HEK293 (cell line): ENCODE measurements at regions not wholly inside any gene's neighbourhood (a gene's known extent, or its start where the extent isn't known, plus 50 kb on each side); places are given as distances from the start of the nearest gene placed in this dataset.

Source experiments
- TSHZ1 ChIP-seq: fragments of 450-650 bp; formaldehyde crosslinking; IDR thresholded peaks from 2 replicates; pipeline ENCODE4 v1.5.1; 2016; ENCODE audit warnings: missing biosample characterization, missing genetic modification characterization, borderline replicate concordance
- YY1 ChIP-seq: fragments of 450-650 bp; formaldehyde crosslinking; IDR thresholded peaks from 2 replicates; pipeline ENCODE4 v1.5.1; 2018; ENCODE audit warnings: missing biosample characterization, missing genetic modification characterization
- ZNF274 ChIP-seq, 2 experiments: fragments of 200-500 bp in 1 of 2; fragments of 450-650 bp in 1 of 2; sonication (Bioruptor generic) in 1 of 2; formaldehyde crosslinking in 1 of 2; IDR thresholded peaks; 2 replicates each; pipeline versions ENCODE4 v1.5.1 to v1.6.1; 2014 to 2016; ENCODE audit warnings: borderline replicate concordance in 1 of 2, inconsistent platforms in 1 of 2, low read length in 1 of 2, missing biosample characterization in 1 of 2, missing genetic modification characterization in 1 of 2
- TF ChIP-seq, protein P1 (sequence below): fragments of 450-650 bp; formaldehyde crosslinking; IDR thresholded peaks from 2 replicates; pipeline ENCODE4 v1.5.1; 2016; ENCODE audit warnings: missing biosample characterization, missing genetic modification characterization
- TF ChIP-seq, protein P2 (sequence below): fragments of 450-650 bp; formaldehyde crosslinking; conservative IDR thresholded peaks from 2 replicates; pipeline ENCODE4 v1.5.1; 2016; ENCODE audit warnings: low read depth, missing biosample characterization, missing genetic modification characterization

DNA sequence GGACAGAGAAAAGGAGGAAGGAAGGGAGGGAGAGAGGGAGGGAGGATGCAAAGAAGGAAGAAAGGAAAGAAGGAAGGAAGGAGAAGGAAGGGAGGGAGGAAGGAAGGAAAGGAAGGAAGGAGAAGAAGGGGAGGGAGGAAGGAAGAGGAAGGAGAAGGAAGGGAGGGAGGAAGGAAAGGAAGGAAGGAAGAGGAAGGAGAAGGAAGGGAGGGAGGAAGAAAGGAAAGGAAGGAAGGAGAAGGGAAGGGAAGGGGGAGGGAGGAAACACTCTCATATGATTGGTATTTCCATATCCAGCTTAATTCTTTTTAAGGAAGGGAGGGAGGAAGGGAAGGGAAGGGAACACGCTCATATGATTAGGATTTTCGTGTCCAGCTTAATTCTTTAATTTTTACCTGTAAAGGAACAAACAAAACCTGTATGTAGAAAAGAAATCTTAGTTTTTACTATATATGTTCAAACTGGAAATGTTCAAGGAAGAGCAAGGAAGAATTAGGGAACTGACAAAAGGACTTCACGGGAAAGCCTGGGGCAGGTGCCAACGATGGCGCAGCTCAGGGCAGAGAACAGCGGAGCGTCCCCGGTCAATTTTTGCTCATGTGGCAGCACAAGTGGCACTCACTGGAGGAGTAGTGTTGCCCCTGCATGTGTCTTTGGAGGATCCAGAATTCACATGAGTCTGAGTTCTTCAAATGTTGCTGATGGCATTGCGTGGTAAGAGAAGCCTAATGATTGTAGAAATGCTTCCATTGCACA, 228.6 kb downstream of the ZNF516 start:
- TF ChIP-seq TSHZ1 (tag by site-specific recombination) (no peak), YY1 (no peak), ZNF274 (IDR thresholded peaks at IDR 0.05; ENCODE audit: low read length) (no peak), ZNF274 (tag by site-specific recombination; IDR thresholded peaks at IDR 0.05; ENCODE audit: borderline replicate concordance) (no peak)
- TF ChIP-seq, protein P1, sequence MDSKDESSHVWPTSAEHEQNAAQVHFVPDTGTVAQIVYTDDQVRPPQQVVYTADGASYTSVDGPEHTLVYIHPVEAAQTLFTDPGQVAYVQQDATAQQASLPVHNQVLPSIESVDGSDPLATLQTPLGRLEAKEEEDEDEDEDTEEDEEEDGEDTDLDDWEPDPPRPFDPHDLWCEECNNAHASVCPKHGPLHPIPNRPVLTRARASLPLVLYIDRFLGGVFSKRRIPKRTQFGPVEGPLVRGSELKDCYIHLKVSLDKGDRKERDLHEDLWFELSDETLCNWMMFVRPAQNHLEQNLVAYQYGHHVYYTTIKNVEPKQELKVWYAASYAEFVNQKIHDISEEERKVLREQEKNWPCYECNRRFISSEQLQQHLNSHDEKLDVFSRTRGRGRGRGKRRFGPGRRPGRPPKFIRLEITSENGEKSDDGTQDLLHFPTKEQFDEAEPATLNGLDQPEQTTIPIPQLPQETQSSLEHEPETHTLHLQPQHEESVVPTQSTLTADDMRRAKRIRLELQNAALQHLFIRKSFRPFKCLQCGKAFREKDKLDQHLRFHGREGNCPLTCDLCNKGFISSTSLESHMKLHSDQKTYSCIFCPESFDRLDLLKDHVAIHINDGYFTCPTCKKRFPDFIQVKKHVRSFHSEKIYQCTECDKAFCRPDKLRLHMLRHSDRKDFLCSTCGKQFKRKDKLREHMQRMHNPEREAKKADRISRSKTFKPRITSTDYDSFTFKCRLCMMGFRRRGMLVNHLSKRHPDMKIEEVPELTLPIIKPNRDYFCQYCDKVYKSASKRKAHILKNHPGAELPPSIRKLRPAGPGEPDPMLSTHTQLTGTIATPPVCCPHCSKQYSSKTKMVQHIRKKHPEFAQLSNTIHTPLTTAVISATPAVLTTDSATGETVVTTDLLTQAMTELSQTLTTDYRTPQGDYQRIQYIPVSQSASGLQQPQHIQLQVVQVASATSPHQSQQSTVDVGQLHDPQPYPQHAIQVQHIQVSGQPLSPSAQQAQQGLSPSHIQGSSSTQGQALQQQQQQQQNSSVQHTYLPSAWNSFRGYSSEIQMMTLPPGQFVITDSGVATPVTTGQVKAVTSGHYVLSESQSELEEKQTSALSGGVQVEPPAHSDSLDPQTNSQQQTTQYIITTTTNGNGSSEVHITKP (tag by site-specific recombination) = no peak
- TF ChIP-seq, protein P2, sequence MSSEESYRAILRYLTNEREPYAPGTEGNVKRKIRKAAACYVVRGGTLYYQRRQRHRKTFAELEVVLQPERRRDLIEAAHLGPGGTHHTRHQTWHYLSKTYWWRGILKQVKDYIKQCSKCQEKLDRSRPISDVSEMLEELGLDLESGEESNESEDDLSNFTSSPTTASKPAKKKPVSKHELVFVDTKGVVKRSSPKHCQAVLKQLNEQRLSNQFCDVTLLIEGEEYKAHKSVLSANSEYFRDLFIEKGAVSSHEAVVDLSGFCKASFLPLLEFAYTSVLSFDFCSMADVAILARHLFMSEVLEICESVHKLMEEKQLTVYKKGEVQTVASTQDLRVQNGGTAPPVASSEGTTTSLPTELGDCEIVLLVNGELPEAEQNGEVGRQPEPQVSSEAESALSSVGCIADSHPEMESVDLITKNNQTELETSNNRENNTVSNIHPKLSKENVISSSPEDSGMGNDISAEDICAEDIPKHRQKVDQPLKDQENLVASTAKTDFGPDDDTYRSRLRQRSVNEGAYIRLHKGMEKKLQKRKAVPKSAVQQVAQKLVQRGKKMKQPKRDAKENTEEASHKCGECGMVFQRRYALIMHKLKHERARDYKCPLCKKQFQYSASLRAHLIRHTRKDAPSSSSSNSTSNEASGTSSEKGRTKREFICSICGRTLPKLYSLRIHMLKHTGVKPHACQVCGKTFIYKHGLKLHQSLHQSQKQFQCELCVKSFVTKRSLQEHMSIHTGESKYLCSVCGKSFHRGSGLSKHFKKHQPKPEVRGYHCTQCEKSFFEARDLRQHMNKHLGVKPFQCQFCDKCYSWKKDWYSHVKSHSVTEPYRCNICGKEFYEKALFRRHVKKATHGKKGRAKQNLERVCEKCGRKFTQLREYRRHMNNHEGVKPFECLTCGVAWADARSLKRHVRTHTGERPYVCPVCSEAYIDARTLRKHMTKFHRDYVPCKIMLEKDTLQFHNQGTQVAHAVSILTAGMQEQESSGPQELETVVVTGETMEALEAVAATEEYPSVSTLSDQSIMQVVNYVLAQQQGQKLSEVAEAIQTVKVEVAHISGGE (tag by site-specific recombination) = no peak
